Gastrocnemius medialis (tissue), 4 donors: ENCODE measurements at regions not wholly inside any gene's neighbourhood (a gene's known extent, or its start where the extent isn't known, plus 50 kb on each side); places are given as distances from the start of the nearest gene placed in this dataset.

Experiments
- ATAC-seq, 2 donors: fragments of 150-250 bp; one replicate each; pipeline ENCODE4 v1.9.1; 2016
- DNase-seq, 2 donors: peaks; one replicate each; pipeline ENCODE4 v3.0.0-alpha.2; 2019
- H3K27ac ChIP-seq, 4 donors: fragments of 200-600 bp; sonication (generic); 1 replicate in 1 of 4; 2 replicates in 3 of 4; pipeline ENCODE4 v1.5.1; 2016 to 2018; ENCODE audit warnings: mild to moderate bottlenecking in 2 of 4, moderate library complexity in 1 of 4
- H3K27me3 ChIP-seq, 3 donors: fragments of 200-600 bp; sonication (generic) in 2 of 3; 1 replicate in 1 of 3; 2 replicates in 2 of 3; pipeline versions ENCODE4 v1.5.1 to v1.6.0; 2016 to 2019; ENCODE audit warnings: mild to moderate bottlenecking in 1 of 3, moderate library complexity in 1 of 3
- H3K36me3 ChIP-seq, 2 donors: fragments of 200-600 bp; sonication (generic) in 1 of 2; one replicate each; pipeline ENCODE4 v1.5.1; 2017 to 2018
- H3K4me1 ChIP-seq, 2 donors: fragments of 200-600 bp; sonication (generic) in 1 of 2; one replicate each; pipeline ENCODE4 v1.5.1; 2016 to 2017; ENCODE audit warnings: mild to moderate bottlenecking in 2 of 2
- H3K4me3 ChIP-seq, 4 donors: fragments of 200-600 bp; sonication (generic) in 3 of 4; 1 replicate in 1 of 4; 2 replicates in 3 of 4; pipeline ENCODE4 v1.5.1; 2016 to 2019; ENCODE audit warnings: mild to moderate bottlenecking in 2 of 4
- H3K9me3 ChIP-seq, 3 donors: fragments of 200-600 bp; sonication (generic) in 2 of 3; 1 replicate in 1 of 3; 2 replicates in 2 of 3; pipeline ENCODE4 v1.5.1; 2016 to 2019
- POLR2A ChIP-seq, 2 donors: fragments of 450-650 bp; IDR thresholded peaks; one replicate each; pipeline ENCODE4 v1.6.1; 2017; ENCODE audit warnings: antibody characterized with exemption in 2 of 2, mild to moderate bottlenecking in 2 of 2, moderate library complexity in 2 of 2
- in situ Hi-C, 4 donors: fragments of 200-750 bp; cut with MboI; loops; one replicate each; pipeline versions ENCODE4 v1.15.0 to v1.8.0; 2017; ENCODE audit warnings: low sequenced_read_pairs in 4 of 4
- intact Hi-C: fragments of 100-400 bp; cut with DNase I; formaldehyde crosslinking; loops from one replicate; pipeline ENCODE4 v1.15.1; 2023; ENCODE audit warnings: low total_unique reads
- TF ChIP-seq, protein P1 (sequence below), 5 experiments: fragments of 450-650 bp in 3 of 5; fragments of 200-600 bp in 2 of 5; sonication (generic) in 2 of 5; IDR thresholded peaks in 4 of 5; conservative IDR thresholded peaks in 1 of 5; 1 replicate in 4 of 5; 2 replicates in 1 of 5; pipeline ENCODE4 v1.5.1; 2016 to 2019; ENCODE audit warnings: antibody characterized with exemption in 5 of 5, mild to moderate bottlenecking in 3 of 5, moderate library complexity in 3 of 5

- H3K27ac ChIP-seq = no peak overlapping the region
- intact Hi-C loops (no loop called here), in situ Hi-C loops (no loop called here)
- DNase-seq (no peak), ATAC-seq (no peak)
- no peak for TF ChIP-seq POLR2A (IDR thresholded peaks at IDR 0.05)
- H3K4me3 ChIP-seq = no peak overlapping the region
- no peaks in the 10 kb centered on the region for H3K9me3 ChIP-seq
- H3K4me1 ChIP-seq = no peaks in the 10 kb centered on the region
- no peaks in the 10 kb centered on the region for H3K36me3 ChIP-seq
- H3K27me3 ChIP-seq = no peaks in the 10 kb centered on the region
Measured at GRCh38 chr11:112509300-112509699, 248.6 kb upstream of the PLET1 start.

- intact Hi-C loops (no loop called here), in situ Hi-C loops (no loop called here)
- TF ChIP-seq, protein P1, sequence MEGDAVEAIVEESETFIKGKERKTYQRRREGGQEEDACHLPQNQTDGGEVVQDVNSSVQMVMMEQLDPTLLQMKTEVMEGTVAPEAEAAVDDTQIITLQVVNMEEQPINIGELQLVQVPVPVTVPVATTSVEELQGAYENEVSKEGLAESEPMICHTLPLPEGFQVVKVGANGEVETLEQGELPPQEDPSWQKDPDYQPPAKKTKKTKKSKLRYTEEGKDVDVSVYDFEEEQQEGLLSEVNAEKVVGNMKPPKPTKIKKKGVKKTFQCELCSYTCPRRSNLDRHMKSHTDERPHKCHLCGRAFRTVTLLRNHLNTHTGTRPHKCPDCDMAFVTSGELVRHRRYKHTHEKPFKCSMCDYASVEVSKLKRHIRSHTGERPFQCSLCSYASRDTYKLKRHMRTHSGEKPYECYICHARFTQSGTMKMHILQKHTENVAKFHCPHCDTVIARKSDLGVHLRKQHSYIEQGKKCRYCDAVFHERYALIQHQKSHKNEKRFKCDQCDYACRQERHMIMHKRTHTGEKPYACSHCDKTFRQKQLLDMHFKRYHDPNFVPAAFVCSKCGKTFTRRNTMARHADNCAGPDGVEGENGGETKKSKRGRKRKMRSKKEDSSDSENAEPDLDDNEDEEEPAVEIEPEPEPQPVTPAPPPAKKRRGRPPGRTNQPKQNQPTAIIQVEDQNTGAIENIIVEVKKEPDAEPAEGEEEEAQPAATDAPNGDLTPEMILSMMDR (IDR thresholded peaks at IDR 0.05 in 4 of 5, conservative IDR thresholded peaks at IDR 0.05 in 1 of 5) = no peak
- no peak for TF ChIP-seq POLR2A (IDR thresholded peaks at IDR 0.05)
- Histone ChIP-seq H3K9me3 (no peaks in the 10 kb centered on the region), H3K27me3 (no peaks in the 10 kb centered on the region), H3K27ac (no peak overlapping the region), H3K4me3 (no peak overlapping the region), H3K36me3 (no peaks in the 10 kb centered on the region), H3K4me1 (no peaks in the 10 kb centered on the region)
- no peak for ATAC-seq
- DNase-seq = no peak
Measured at GRCh38 chr11:112511271-112511670, 250.6 kb upstream of the PLET1 start.

GRCh38 chr11:112511911-112512310 lies 251.3 kb upstream of the PLET1 start:
- H3K9me3 ChIP-seq = no peaks in the 10 kb centered on the region

DNA sequence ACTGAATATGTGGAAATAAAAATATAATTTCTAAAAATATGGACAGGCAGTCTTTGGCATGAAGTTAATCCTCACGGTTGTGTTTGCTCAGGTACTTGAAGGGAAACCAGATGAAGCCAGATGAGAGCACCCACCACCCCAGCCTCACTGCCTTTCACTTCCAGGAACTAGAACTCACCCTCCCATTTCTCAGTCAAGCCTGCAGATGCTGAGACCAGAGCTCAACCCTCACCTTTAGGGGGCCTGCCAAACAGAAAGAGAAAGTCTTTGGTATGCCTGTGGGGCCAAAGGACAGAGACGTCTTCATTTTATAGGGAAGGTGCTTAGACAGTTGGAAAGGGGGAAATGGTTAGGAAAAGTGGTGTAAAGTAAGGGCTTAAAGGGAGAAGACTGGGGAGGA lies 252.8 kb upstream of the PLET1 start:
- no peak for TF ChIP-seq POLR2A (IDR thresholded peaks at IDR 0.05)
- TF ChIP-seq, protein P1 (IDR thresholded peaks at IDR 0.05 in 4 of 5, conservative IDR thresholded peaks at IDR 0.05 in 1 of 5) = no peak
- DNase-seq = no peak
- Histone ChIP-seq H3K9me3 (no peaks in the 10 kb centered on the region), H3K4me1 (no peaks in the 10 kb centered on the region), H3K27ac (no peak overlapping the region), H3K4me3 (no peak overlapping the region), H3K36me3 (no peaks in the 10 kb centered on the region), H3K27me3 (no peaks in the 10 kb centered on the region)
- in situ Hi-C loops = no loop called here
- ATAC-seq = no peak
- intact Hi-C loops = no loop called here

More at GRCh38 chr11:112511911-112512310, 251.3 kb upstream of the PLET1 start:
- DNase-seq = no peak
- Histone ChIP-seq H3K4me1 (no peaks in the 10 kb centered on the region), H3K36me3 (no peaks in the 10 kb centered on the region), H3K27ac (no peak overlapping the region), H3K27me3 (no peaks in the 10 kb centered on the region), H3K4me3 (no peak overlapping the region)
- intact Hi-C loops (no loop called here), in situ Hi-C loops (no loop called here)
- TF ChIP-seq, protein P1 (IDR thresholded peaks at IDR 0.05 in 4 of 5, conservative IDR thresholded peaks at IDR 0.05 in 1 of 5) = no peak
- ATAC-seq = no peak

DNA sequence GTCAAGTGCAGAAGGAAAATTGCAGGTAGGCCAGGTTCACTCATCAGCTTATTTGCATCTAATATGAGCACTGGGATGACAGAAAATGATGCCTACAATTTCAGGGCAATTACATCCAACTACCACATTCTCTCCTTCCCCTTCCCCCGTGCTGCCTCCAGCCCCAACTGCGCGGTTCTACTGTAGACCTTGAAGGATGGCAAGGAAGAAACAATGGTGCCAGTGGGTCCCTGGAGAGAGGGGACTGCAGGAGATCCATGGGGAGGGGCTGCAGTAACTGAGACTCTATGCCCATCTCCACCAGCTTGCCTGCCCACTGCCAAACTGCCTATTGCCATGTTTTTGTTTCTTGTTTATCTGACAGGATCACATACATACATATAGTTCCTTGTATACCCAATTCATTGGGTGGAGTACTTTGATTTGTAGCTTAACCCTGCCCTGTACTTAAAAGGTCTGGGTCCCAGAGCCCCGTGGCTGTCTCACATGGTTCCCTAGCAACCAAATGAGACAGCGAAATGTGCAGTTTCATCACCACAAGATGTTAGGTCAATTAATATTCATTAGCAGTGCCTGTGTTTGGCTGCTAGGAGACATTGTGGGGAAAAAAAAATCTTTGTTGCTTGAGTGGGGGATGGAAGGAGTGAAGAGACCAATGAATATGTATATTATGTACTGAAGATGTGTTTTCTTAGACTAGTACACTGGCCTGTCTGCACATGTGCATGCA lies 253.5 kb upstream of the PLET1 start:
- H3K9me3 ChIP-seq = no peaks in the 10 kb centered on the region
- no peak for ATAC-seq

More for the DNA sequence above, 253.5 kb upstream of the PLET1 start:
- Histone ChIP-seq H3K4me1 (no peaks in the 10 kb centered on the region), H3K27ac (no peak overlapping the region), H3K27me3 (no peaks in the 10 kb centered on the region), H3K4me3 (no peak overlapping the region), H3K36me3 (no peaks in the 10 kb centered on the region)
- intact Hi-C loops (no loop called here), in situ Hi-C loops (no loop called here)
- DNase-seq = no peak
- TF ChIP-seq POLR2A (IDR thresholded peaks at IDR 0.05) = no peak
- TF ChIP-seq, protein P1 (IDR thresholded peaks at IDR 0.05 in 4 of 5, conservative IDR thresholded peaks at IDR 0.05 in 1 of 5) = no peak
